ENCODE measurements at regions not wholly inside any gene's neighbourhood (a gene's known extent, or its start where the extent isn't known, plus 50 kb on each side); places are given as distances from the start of the nearest gene placed in this dataset.

DNA sequence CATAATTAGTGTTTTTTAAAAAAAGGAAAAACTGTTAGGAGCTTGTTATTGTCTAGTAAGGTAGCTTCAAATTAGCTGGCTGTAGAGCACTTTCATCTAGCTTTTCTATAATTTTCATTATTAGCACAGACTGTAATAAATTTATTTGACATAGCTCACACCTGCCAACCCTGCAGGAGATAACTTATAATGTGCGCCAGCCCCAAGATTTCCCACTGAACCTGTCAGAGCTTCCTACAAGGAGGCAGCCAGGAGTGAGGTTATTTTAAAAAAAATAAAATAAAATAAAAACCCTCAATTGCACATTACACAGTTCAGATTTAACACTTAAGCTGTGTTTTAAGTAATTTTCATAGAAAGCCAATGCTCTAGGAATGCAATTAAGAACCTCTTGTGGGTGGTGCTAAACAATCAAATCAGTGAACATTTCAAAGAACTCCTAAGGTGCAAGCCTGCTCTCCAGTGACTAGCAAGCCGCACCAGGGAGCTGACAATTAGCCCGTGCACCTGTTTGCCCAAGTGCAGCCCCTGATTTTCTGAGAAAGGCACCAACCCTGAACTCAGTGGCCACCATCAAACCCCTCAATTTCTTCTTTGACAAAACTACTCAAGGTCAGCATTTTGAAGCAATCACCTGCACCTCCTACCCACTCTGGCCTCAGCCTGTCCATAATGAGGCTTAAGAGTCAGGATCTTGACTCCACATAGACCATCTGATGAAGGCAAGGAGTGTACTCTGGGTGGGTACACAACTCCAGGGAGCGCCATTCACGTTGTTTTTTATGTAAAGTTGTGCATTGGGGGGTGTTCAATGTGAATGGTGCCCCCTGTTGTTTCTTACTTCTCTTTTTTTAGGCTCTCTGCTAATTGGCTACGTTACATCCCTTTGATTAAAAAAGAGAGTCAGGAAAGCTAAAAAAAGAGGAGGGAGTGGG lies 385.3 kb upstream of the WWC1 start:
- intact Hi-C loops (cut with micrococcal nuclease): no loop called here
- no peaks in the 10 kb centered on the region for H3K9me1 ChIP-seq (replicated peaks; ENCODE audit: control insufficient read depth, extremely low read depth, insufficient read depth, low read length)
- BruUV-seq (replicated peaks): no TSS peak
- no peaks in the 10 kb centered on the region for H3K4me1 ChIP-seq (ENCODE audit: control insufficient read depth, extremely low read depth, insufficient read depth, low read length)
- ChIA-PET CTCF (no interaction called here), POLR2A (no interaction called here)
- no peaks in the 10 kb centered on the region for H3K36me3 ChIP-seq (ENCODE audit: control insufficient read depth in 2 of 2, extremely low read depth in 1 of 2, insufficient read depth in 2 of 2, low read length in 2 of 2)
- H4K20me1 ChIP-seq (replicated peaks; ENCODE audit: control insufficient read depth, extremely low read depth, insufficient read depth, low read length): no peaks in the 10 kb centered on the region
- H2AFZ ChIP-seq (ENCODE audit: low read depth, low read length): no peak overlapping the region
- no peak for TF ChIP-seq FOS (IDR thresholded peaks at IDR 0.05; ENCODE audit: borderline replicate concordance, insufficient read depth, low read length)
- H3K27me3 ChIP-seq (ENCODE audit: control insufficient read depth in 2 of 2, insufficient read depth in 2 of 2, low read length in 2 of 2): no peaks in the 10 kb centered on the region
- H3K4me2 ChIP-seq (ENCODE audit: insufficient read depth, low read length): no peak overlapping the region
- no peak overlapping the region for H3K27ac ChIP-seq (ENCODE audit: insufficient read depth, low read depth, low read length)
- dilution Hi-C loops (cut with MboI; ENCODE audit: extremely low pct_ligation_motif_present, low sequenced_read_pairs): no loop called here
- H3K4me3 ChIP-seq (replicated peaks in 1 of 3; ENCODE audit: insufficient read depth in 1 of 3, low read depth in 1 of 3, low read length in 3 of 3): no peak overlapping the region
- no peaks in the 10 kb centered on the region for H3K9me3 ChIP-seq (replicated peaks; ENCODE audit: control insufficient read depth, insufficient read depth, low read length)
- no peak overlapping the region for H3K9ac ChIP-seq (replicated peaks; ENCODE audit: extremely low read depth, insufficient read depth, low read length)
- no peaks in the 10 kb centered on the region for H3K79me2 ChIP-seq (ENCODE audit: control insufficient read depth, insufficient read depth, low read length)
- no peak for DNase-seq (ENCODE audit: low read depth, low spot score)
- FAIRE-seq: no peak

DNA sequence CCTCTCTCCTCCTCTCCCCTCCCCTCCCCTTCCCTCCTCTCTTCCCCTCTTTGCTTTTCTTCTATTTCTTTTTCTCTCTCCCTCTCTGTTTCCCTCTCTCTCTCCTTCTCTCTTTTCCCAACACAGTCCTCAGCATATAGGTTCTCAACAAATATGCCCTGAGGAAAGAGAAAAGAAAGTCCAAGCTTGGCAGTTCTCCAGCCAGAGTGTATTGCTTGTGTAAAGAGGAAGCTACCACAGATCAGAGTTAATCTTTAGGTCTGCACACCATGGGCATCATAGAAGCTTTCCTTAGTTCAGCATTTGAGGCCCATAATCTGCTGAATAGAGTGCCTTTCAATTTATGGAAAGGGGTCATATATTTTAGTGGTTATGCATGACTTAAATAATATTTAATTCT lies 382.8 kb upstream of the WWC1 start:
- peaks cover 2% of the 10 kb centered on the region for H3K9me3 ChIP-seq (replicated peaks; ENCODE audit: control insufficient read depth, insufficient read depth, low read length)
- H4K20me1 ChIP-seq (replicated peaks; ENCODE audit: control insufficient read depth, extremely low read depth, insufficient read depth, low read length): no peaks in the 10 kb centered on the region
- no peak overlapping the region for H3K4me3 ChIP-seq (replicated peaks in 1 of 3; ENCODE audit: insufficient read depth in 1 of 3, low read depth in 1 of 3, low read length in 3 of 3)
- DNase-seq (ENCODE audit: low read depth, low spot score) (no peak), FAIRE-seq (no peak)
- H3K9ac ChIP-seq (replicated peaks; ENCODE audit: extremely low read depth, insufficient read depth, low read length): no peak overlapping the region
- H3K36me3 ChIP-seq (ENCODE audit: control insufficient read depth in 2 of 2, extremely low read depth in 1 of 2, insufficient read depth in 2 of 2, low read length in 2 of 2): no peaks in the 10 kb centered on the region
- intact Hi-C loops (cut with micrococcal nuclease): no loop called here
- ChIA-PET CTCF (no interaction called here), POLR2A (no interaction called here)
- no peak overlapping the region for H3K4me2 ChIP-seq (ENCODE audit: insufficient read depth, low read length)
- dilution Hi-C loops (cut with MboI; ENCODE audit: extremely low pct_ligation_motif_present, low sequenced_read_pairs): no loop called here
- no peaks in the 10 kb centered on the region for H3K27me3 ChIP-seq (ENCODE audit: control insufficient read depth in 2 of 2, insufficient read depth in 2 of 2, low read length in 2 of 2)
- no peaks in the 10 kb centered on the region for H3K9me1 ChIP-seq (replicated peaks; ENCODE audit: control insufficient read depth, extremely low read depth, insufficient read depth, low read length)
- H3K4me1 ChIP-seq (ENCODE audit: control insufficient read depth, extremely low read depth, insufficient read depth, low read length): no peaks in the 10 kb centered on the region
- H2AFZ ChIP-seq (ENCODE audit: low read depth, low read length): no peak overlapping the region
- BruUV-seq (replicated peaks): no TSS peak
- no peak overlapping the region for H3K27ac ChIP-seq (ENCODE audit: insufficient read depth, low read depth, low read length)
- TF ChIP-seq MYC (IDR thresholded peaks at IDR 0.05; ENCODE audit: low read depth, low read length): no peak
- TF ChIP-seq, protein P1, sequence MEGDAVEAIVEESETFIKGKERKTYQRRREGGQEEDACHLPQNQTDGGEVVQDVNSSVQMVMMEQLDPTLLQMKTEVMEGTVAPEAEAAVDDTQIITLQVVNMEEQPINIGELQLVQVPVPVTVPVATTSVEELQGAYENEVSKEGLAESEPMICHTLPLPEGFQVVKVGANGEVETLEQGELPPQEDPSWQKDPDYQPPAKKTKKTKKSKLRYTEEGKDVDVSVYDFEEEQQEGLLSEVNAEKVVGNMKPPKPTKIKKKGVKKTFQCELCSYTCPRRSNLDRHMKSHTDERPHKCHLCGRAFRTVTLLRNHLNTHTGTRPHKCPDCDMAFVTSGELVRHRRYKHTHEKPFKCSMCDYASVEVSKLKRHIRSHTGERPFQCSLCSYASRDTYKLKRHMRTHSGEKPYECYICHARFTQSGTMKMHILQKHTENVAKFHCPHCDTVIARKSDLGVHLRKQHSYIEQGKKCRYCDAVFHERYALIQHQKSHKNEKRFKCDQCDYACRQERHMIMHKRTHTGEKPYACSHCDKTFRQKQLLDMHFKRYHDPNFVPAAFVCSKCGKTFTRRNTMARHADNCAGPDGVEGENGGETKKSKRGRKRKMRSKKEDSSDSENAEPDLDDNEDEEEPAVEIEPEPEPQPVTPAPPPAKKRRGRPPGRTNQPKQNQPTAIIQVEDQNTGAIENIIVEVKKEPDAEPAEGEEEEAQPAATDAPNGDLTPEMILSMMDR (IDR thresholded peaks at IDR 0.05; ENCODE audit: extremely low read depth in 1 of 2, insufficient read depth in 1 of 2, low read depth in 1 of 2, low read length in 2 of 2): no peak
- no peak for TF ChIP-seq POLR2A (IDR thresholded peaks at IDR 0.05; ENCODE audit: low read depth, low read length)
- TF ChIP-seq GATA2 (IDR thresholded peaks at IDR 0.05; ENCODE audit: insufficient read depth, insufficient read length, low read depth, low read length): no peak
- no peak for TF ChIP-seq POLR2AphosphoS5 (IDR thresholded peaks at IDR 0.05; ENCODE audit: insufficient read depth, low read depth, low read length)
- no peak for TF ChIP-seq MAX (IDR thresholded peaks at IDR 0.05; ENCODE audit: insufficient read depth, insufficient read length)
- no peak for TF ChIP-seq FOS (IDR thresholded peaks at IDR 0.05; ENCODE audit: borderline replicate concordance, insufficient read depth, low read length)
- TF ChIP-seq EZH2 (IDR thresholded peaks at IDR 0.05; ENCODE audit: borderline replicate concordance, low read depth, low read length, severe bottlenecking): no peak
- TF ChIP-seq JUN (IDR thresholded peaks at IDR 0.05; ENCODE audit: borderline replicate concordance, insufficient read depth, insufficient read length, low read depth): no peak
- no peaks in the 10 kb centered on the region for H3K79me2 ChIP-seq (ENCODE audit: control insufficient read depth, insufficient read depth, low read length)

Data from endothelial cell of umbilical vein (primary cell).